Esophagus mucosa (tissue), 1 donor: ENCODE measurements at regions not wholly inside any gene's neighbourhood (a gene's known extent, or its start where the extent isn't known, plus 50 kb on each side); places are given as distances from the start of the nearest gene placed in this dataset.

ENCODE experiments used
- ATAC-seq: fragments of 200-7000 bp; cut with Tn5 transposase; one replicate; pipeline ENCODE4 v1.9.1; 2020
- donor health status: DM: yes; HTN: yes; CAD: no.

DNA sequence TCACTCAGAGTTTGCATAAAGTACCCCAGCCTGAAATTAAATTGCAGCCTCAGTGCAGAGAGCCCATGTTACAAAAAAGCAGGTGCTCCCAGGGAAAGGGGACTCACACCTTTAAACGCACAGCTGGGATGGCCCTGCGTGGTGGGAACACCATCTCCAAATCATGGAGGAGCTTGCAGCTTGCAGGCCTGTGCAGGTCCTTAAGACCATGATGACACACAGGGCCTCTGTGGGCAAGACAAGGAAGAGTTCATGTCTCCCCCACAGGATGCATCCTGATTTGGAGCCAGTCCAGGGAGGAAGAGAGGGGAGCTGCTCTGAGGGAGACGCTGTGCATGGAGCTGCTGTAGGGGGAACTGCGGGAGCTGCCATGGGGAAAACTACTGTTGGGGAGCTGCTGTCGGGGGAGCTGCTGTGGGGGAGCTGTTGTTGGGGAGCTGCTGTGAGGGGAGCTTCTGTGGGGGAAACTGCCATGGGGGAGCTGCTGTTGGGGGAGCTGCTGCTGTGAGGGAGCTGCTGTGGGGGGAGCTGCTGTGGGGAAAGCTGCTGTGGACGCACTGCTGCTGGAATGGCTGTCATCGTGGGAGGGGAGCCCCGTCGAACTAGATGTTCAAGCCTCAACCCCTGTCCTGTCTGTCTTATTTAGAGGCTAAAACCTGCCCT is 113.9 kb downstream of the MATN1 start:
- no peak for ATAC-seq

DNA sequence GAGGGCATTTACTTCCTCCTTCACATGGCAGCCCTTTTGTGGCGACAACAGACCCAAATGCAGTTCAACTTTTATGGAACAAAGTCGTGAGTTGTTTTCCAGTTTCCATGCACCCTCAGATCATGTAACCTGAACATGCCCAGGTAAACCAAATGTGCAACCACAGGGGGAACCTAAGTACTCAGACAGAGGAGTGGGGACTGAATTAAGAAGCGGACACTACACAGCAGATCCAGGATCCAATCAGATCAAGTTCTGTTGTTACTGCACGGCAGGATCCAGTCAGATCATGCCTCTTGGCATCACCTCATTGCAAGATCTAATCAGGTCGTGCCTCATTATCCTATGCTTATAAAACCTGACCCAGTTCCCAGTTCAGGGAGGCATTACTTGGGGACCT is 115.7 kb downstream of the MATN1 start:
- ATAC-seq = no peak

DNA sequence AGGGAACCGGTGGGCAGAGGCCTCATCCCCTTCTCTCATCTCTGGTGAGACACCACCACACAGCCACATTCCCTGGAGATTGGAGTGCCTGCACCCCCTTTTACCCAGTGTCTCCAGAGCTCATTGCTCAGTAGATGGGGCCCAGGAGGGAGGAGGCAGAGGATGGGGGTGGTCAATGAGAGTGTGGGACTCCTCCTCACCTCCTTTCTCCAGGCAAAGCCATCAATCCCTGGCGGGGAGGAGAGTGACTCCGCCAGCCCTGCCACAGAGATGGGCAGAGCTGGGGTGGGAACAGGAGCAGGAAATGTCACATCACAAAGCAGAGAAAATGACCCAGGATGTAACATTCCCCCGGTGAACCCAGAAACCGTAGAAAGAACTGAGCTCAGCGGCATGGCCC is 117.2 kb downstream of the MATN1 start:
- no peak for ATAC-seq

DNA sequence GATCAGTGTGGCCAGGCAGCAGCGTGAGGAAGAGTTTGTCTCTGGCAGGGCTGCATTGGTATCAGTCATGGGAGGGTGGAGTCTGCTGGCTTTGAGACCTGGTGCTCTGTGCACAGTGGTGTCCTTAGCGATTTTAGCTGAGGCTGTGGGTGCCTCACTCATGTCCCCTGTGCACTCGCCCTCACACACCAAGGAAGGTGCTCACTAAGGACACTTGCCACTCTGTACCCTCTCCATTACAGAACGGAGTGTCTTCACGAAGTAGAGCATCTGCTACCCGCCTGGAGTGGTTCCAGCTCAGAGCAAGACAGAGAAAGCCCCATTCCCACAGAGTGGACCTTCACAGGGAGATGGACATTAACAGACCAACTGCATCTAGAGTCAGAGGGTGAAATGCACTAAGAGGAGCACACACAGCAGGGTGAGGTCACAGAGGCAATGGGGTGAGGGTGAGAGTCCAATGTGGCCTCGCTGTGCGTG is 117.9 kb downstream of the MATN1 start:
- ATAC-seq = peak; percentile 20

DNA sequence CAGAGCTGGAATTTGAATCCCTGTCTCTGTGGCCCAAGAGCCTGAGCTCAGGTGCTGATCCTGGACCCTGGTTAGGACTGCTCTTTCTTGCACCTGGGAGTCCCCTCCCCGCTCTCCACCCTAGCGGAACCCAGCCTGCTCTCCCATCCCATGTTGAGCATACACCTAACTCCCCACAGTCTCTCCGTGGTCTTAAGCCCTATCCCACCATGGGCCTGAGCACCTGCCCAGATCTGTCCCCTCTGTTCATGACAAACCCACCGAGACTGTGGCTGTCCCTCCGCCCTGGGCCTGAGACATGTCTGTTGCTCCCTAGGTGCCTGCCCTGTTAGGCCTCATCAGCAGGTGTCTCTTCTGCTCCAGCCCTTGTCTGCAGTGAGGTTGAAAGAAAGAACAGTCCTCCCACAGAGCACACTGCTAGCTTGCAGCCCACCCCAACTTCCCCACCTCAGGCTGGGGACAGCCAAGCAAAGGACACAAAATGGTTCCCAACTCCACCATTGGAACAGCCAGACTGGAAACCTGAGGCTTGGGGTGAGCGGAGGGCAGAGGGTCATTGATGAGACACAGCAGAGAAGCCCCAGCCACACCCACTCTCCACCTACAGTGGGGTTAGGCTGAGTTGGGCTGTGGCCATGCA is 118.5 kb downstream of the MATN1 start:
- no peak for ATAC-seq

DNA sequence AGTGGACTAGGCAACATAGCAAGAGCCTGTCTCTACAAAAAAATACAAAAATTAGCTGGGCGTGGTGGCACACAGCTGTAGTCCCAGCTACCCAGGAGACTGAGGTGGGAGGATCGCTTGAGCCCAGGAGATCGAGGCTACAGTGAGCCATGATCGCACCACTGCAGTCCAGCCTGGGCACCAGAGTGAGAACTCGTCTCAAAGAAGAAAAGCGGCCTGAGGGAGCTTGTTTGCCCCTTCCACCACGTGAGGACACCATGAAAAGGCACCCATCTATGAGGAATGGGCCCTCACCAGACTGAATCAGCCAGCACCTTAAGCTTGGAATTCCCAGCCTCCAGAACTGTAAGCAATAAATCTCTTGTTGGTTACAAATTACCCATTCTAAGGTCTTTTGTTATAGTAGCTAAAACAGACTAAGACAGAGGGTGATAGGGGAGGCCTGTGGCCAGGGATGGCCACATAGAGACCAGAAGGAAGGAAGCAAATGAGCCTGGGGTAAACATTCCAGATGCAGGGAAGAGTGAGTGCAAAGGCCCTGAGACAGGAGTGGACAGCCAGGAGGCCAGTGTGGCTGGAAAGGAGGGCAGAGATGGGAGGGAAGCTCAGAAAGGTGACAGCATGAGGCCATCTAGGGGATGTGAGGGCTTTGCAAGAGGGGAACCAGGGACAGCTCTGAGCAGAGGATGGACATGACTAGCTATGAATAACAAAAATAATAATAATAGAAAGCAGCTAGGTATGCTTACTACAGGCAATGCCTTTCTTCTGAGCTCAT is 120.1 kb downstream of the MATN1 start:
- ATAC-seq = no peak

DNA sequence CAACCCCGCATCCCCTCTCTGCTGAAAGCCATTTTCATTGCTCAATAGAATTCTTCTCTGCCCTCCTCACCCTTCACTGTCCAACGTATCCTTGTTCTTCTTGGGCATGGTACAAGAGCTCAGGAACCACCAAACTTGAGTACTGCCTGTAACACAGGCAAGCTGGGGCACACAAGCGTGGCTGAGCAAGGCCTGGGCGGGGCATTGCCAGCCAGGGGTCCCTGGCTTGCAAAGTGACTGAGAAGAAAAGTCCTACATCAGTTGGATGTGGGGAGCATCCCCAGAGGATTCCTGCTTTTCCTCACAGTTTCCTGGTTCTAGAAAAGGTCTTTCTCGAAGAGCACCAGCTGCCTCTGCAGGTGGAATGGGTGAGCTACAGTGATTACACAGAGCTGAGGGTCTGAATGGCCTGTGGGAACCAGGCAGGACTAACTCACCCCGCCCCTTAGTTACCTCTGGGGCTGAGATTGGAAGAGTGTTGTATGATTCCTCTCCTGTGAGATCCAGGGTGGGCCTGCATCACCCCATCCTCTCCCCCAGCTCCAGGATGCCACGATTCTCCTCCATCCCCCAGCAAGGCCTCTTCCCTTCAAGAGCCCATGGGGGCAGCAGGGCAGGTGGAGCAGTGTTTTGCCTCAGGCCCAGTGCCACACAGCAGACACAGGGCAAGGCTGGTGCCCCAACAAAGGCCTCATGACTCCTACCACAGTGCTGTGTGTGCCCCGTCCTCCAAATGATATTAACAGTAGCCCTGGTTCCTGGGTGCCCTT is 121.9 kb downstream of the MATN1 start:
- ATAC-seq = no peak

DNA sequence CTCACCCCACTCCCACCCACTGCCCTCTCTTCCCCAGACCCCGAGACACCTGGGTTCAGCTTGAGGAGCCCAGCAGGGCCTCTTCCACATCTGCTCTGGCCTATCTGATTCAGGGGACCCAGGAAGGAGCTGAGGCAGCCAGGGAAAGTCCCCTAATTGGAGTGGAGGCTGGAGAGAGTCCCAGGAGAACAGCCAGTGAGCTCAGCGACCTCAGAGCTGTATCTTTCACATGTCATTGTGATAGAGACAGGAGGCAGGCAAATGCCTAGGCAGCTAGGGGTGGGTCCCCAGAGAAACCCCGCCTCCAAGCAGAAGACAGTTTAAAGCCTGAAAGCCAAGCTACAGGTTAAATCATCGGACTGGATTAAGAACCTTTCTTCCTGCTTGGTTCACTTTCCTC is 122.7 kb downstream of the MATN1 start:
- no peak for ATAC-seq

DNA sequence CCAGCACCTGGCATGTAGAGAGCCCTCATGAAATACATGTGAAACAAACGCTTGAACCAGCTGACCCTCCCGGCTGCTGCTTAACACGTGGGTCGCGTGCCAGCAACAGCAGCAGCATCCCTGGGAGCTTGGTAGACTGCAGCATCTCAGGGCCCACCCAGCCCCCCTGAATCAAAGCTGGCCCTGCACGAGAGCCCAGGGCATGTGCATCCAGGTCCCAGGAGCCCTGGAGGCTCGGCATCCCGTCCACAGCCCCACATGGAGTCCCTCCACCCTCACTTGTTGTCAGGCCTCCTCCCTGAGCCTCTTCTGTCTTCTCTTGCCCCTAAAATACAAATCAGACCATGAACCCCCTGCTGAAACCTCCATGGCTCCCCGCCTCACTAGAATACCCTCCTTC is 123.1 kb downstream of the MATN1 start:
- ATAC-seq = no peak

DNA sequence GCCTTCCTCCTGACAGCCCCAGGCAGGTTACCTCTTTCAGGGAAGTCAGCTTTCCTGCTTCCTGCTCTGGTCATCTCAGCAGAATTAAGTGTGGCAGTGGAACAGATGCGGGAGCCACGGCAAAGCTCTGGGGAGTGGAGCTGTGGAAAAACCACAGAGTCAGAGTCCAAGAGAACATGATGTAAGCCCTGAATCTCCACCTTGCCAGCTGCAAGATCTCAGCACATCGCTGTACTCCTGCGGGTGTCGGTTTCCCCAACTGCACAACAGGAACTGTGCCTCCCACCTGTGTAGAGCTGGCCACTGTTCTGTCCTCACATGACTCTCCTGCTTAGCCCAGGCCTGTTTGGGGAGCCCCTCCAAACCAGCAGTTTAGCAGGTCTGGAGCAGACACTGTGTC is 123.7 kb downstream of the MATN1 start:
- ATAC-seq = no peak

DNA sequence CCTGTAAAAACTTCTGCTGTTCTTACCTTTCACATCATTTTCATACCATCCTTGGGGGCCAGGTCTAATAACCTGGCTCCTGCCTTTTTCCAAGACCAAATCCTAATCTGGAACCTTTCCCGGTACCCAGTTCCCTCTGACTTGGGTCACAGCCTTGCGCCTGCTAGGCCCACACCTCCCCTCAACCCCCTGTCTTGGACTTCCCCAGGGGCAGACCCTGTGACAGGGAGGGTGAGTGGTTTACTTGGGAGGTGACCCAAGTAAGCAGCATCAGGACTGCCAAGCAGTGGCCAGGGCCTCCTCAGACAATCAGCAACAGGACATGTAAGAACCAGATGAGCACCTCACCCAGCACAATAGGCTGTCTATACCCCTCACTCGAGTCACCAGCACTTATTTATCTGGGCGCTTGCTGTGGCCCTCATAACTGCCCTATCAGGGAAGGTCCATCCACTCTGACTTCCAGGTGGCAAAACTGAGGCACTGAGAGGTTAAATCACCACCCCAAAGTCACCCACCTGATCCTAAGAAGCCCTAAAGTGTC is 124.7 kb downstream of the MATN1 start:
- no peak for ATAC-seq

DNA sequence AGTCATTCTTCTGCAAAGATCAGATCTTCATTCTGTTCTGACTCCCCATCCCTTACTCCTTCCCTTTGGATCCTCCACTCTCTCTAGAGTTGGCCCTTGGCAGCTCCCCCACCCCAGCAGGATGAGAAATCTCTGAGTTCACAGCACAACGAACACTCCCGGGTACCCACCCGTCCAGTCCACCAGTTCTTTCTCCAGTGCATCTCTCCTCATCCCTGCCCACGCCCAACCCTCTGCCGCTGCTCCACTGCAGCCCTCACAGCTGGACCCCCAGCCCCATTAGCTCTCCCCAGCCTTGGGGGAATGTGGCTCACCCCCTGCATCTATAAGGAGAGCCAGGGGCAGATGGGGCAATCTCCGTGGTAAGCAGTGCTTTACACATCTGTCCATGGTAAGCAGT is 125.7 kb downstream of the MATN1 start:
- ATAC-seq = no peak

DNA sequence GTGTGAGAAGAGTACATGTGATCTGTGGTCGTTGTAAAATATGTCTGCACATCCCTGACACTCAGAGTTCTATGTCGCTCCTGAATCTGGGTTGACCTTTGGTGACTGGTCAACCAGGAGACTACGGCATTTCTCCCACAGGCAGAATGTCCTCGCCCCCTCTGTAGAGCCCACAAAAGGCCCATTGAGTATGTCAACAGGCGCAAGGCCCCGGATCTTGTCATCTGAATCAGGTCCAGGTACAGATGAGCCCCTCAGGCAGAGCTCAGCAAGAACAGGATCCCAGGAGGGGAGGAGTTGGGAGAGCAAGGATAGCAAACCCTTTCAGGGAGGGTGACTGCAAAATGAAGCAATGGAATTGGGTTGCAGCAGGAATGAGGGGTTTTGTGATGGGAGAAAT is 126.5 kb downstream of the MATN1 start:
- no peak for ATAC-seq

DNA sequence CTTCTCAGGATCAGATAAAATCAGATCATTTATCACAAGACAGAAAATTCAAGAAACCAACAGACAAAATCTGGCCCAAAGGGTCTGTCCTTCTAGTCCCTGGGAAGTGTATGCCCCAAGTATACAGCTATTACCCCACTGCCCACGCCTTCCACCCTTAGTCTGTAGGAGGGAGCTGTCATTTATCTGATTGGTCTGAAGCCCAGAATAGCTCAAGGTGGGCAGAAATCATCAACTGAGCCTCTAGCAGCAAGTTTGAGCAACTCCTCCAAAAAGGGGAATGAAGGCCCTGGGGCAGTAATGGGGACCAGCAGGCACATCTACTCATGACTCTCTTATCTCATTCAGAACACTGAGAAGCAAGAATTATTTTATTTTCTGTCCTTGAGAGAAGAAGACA is 126.9 kb downstream of the MATN1 start:
- no peak for ATAC-seq

DNA sequence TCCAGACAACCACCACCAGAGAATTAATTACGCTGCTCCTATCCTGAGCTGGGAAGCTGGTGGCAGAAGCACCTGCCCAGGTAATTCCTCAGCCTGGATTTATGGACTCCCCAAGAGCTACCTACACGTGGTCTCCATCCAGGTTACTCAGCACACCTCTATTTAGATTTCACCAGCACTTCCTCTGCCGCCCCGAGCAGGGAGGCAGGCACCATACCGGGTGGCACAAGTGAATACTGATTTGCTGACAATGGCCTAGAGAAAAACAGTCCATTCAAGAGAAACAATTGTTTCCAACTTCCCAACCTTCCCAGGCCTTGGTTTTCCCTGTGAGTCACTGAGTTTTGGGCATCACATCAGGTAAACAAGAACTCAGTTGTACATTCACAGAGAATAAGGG is 134.3 kb downstream of the MATN1 start:
- no peak for ATAC-seq

DNA sequence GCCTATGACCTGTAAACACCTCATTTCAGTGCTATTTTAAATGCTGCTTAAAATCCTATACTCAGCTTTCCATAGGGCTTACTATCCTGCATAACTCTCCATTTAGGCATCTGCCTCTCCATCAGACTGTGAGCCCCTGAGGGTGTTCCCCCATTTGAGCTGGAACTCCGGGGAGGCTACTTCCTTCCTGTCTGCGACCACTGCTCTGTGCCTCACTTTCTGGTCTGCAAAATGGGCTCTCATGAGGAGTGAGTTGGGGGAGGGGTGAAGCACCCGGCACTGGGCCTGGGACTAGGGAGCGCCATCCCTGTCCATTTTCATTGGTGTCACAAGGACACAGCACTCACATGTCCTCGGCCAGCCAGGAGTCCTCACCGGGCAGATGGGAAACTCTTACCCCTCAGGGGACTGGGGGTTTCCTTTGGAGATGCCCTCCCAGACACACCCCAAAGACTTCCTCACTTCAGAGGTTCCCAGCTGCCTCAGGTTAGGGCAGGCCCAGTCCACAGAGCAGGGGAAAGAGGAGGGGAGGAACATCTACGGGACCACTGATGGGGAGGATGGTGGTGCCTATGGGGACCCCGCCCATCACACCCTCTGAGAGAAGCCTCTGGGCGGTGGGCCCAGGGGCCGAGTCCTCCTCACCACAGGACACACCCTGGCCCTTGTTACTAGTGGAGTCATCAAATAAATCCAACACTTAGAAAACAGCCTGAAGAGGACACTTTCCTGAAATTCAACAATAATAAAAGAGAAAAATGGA is 134.9 kb downstream of the MATN1 start:
- no peak for ATAC-seq

DNA sequence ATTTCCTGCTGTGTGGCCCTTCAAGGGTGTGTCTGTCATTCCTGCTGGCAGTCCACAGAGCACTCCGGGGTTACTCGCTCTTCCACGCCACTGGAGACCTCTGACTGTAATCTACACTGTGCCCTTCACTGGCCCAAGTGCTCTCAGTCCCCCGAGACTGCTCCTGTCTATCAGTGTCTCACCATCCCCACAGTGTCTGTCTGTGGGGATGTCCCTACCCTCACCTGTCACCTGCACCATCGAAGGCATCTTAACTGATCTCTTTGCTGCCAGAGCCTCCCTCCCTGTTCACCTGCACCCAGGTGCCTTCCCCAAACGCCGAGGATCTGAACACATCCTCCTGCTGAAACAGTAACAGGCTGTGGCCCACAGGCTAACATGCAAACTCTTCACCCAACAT is 136.7 kb downstream of the MATN1 start:
- no peak for ATAC-seq

DNA sequence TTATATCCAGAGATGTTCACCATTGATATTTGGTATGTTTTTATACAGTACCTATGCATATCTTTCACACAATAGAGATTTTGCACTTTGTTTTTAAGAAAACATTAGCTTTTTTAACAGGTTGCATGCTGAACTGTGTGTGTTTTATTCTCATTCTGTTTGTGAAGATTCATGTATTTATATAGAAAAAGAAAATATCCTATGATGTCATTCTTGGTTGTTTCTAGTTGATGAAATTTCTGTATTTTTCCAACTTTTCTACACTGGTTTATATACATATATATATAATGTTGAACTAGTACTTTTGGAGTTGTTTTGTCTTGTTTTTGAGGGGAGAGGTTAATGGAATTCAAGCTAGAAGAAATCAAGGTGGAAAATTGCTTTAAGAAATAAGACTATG is 143.8 kb downstream of the MATN1 start:
- no peak for ATAC-seq

DNA sequence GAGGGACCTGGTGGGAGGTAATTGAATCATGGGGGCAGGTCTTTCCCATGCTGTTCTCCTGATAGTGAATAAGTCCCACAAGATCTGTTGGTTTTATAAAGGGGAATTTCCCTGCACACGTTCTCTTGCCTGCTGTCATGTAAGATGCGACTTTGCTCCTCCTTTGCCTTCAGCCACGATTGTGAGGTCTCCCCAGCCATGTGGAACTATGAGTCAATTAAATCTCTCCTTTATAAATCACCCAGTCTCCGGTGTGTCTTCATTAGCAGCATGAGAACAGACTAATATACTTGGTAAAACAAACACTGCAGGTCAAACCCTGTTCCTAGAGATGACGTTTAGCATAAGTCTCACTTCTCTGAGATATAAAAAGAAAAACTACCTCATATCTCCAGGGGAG is 148.3 kb downstream of the MATN1 start:
- ATAC-seq = no peak

DNA sequence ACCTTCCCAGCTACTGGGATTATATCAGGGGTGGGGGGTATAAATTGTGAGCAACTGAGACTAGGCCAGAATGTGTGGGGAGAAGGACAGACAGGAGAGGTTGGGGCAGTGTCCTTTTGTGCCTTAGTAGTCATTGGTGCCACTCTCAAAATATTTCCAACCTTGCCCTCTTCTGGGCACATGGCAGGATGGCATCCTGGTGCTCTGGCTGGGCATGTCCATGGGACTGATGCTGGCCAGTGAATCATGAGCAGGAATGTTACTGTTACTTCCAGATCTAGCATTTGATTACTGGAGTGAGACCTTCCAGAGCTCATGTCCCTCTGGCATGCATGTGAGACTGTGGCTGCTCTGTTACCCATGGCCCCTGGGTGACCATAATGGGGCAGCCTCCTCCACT is 151.2 kb downstream of the MATN1 start:
- ATAC-seq = no peak

DNA sequence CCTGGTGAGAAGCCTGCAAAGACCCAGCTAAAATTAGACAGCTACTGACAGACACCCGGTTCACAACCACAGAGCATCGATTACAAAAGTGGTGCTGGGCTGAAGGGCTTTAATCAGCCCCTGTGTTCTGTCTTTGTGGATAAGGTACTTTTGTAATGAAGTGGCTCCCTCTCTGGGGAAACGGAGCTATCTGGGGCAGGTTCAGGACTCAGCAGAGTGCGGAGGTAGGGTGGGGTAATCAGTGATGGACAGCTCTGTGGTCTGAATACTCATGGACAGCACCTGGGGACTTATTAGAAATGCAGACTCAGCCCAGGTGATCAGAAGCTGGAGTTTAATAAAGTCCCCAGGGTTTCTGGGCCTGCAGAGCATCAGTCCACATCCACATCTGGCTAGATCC is 152.0 kb downstream of the MATN1 start:
- ATAC-seq = no peak

DNA sequence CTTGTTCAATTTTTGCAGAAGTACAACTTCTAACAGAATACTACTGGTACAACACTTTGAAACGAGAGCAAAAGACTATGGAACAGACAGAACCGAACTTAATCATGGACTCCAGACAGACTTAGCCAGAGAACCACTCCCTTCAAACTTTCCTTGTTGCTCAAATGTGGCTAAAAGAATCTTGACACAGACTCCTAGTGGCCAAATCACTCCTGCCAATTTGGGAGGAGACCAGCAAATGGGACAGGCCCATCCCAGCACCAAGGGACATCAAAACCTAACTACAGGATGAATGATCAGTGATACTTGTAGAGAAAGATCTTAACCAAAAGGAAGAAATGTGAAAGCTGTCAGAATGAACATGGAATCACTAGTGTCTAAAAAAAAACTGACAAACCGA is 154.0 kb downstream of the MATN1 start:
- ATAC-seq = no peak
